Activated T-helper 17 cell treated with anti-CD3 and anti-CD28 coated beads, Interleukin-2, amount 50 U/mL, for 72 hours (primary cell): ENCODE measurements at regions not wholly inside any gene's neighbourhood (a gene's known extent, or its start where the extent isn't known, plus 50 kb on each side); places are given as distances from the start of the nearest gene placed in this dataset.

Experiments used
- ATAC-seq: fragments of 150-1000 bp; cut with Tn5 transposase; replicated peaks from 2 replicates; pipeline ENCODE4 v1.10.0; 2021; ENCODE audit warnings: mild to moderate bottlenecking, moderate library complexity
- H3K27ac Mint-ChIP-seq: one replicate; pipeline ENCODE4 v1.8.0; 2022; ENCODE audit warnings: mixed read lengths
- H3K27me3 Mint-ChIP-seq: one replicate; pipeline ENCODE4 v1.8.0; 2022; ENCODE audit warnings: mixed read lengths
- H3K36me3 Mint-ChIP-seq: one replicate; pipeline ENCODE4 v1.8.0; 2022; ENCODE audit warnings: low read depth, mild to moderate bottlenecking, mixed read lengths
- H3K4me1 Mint-ChIP-seq: one replicate; pipeline ENCODE4 v1.8.0; 2022; ENCODE audit warnings: mixed read lengths
- H3K4me3 Mint-ChIP-seq: one replicate; pipeline ENCODE4 v1.8.0; 2022; ENCODE audit warnings: mild to moderate bottlenecking, mixed read lengths
- H3K9me3 Mint-ChIP-seq: one replicate; pipeline ENCODE4 v1.8.0; 2022; ENCODE audit warnings: mixed read lengths

DNA sequence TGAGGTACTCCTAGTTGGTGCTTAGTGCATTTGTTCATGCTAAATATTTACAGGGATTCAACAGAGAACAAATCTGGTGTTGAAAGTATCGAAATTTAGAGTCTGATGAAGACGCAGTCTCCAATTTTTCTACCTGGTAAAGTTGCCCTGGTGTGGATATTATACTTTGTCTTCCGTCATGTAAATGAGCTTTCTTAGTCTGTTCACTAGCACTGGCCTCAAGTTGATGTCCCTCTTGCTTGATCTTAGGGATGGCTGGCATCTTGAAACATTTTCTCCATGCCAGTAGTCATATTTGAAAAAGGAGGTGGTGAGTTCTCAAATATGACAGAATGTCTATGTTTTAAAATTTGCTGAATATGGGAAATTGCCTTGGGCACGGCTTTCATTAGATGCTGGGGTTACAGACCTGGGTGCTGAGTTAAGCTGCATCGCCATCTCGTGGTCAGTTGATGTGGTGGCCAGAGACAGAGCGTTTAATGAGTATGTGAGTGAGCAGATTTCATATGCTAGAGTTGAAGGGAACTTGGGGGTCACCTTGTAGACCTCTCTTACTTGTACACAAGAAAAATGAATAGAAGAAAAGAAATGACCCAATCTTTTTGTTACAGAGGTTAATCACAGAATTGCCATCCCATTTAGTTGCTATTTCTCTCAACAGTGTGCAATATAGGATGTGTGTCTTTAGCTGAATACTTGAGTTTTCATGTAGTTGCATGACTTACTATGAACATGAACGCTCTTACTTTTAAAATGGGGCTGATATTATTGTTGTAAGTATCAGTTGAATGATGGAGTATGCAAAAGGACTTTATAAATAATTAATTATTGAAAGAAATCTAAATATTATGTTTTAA is 172.8 kb upstream of the DCN start:
- H3K4me3 Mint-ChIP-seq: no peak overlapping the region
- H3K27ac Mint-ChIP-seq: no peak overlapping the region
- ATAC-seq: peak; percentile 71
- H3K36me3 Mint-ChIP-seq: no peaks in the 10 kb centered on the region
- no peaks in the 10 kb centered on the region for H3K4me1 Mint-ChIP-seq
- peaks cover 7% of the 10 kb centered on the region for H3K27me3 Mint-ChIP-seq
- no peaks in the 10 kb centered on the region for H3K9me3 Mint-ChIP-seq

DNA sequence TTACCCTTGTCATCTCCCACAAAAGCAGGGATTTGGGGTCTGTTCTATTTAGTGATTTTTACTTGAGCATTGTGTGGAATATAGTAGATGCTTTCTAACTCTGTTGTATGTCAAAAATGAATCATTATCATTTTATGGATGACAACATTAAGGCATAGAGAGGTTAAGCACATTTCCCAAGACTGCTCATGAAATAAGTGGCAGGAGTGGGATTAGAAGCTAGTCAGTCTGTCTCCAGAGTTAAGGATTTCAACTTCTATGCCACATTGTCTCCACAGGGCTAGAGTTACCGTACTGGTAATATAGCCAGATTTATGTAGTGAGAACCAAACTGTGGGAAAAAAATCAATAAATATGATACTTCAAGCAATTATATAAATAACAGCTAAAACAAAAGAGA is 170.6 kb upstream of the DCN start:
- Mint-ChIP-seq H3K36me3 (no peaks in the 10 kb centered on the region), H3K9me3 (no peaks in the 10 kb centered on the region), H3K27ac (no peak overlapping the region), H3K4me3 (no peak overlapping the region), H3K27me3 (peaks cover 11% of the 10 kb centered on the region), H3K4me1 (no peaks in the 10 kb centered on the region)
- ATAC-seq: no peak

DNA sequence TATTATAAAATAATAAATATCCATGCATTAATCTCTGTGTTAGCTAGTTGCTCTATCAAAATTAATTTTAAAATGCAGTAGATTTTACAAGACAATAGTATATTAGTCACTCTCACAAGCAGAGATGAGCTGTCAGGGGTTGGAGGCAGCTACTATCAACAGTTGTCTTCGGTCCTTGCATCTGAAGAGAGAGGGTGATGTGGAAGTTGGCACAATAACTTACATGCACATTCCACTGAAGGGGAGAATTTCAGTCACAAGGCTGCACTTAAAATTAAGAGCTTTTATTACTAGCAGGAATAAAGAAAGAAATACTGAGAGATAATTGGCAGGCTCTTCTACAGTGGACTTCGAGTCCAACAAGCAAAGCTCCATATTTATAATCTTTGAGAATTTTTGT is 166.9 kb upstream of the DCN start:
- H3K4me1 Mint-ChIP-seq: no peaks in the 10 kb centered on the region
- no peak overlapping the region for H3K4me3 Mint-ChIP-seq
- peaks cover 3% of the 10 kb centered on the region for H3K27me3 Mint-ChIP-seq
- ATAC-seq: no peak
- no peak overlapping the region for H3K27ac Mint-ChIP-seq
- no peaks in the 10 kb centered on the region for H3K9me3 Mint-ChIP-seq
- H3K36me3 Mint-ChIP-seq: no peaks in the 10 kb centered on the region

DNA sequence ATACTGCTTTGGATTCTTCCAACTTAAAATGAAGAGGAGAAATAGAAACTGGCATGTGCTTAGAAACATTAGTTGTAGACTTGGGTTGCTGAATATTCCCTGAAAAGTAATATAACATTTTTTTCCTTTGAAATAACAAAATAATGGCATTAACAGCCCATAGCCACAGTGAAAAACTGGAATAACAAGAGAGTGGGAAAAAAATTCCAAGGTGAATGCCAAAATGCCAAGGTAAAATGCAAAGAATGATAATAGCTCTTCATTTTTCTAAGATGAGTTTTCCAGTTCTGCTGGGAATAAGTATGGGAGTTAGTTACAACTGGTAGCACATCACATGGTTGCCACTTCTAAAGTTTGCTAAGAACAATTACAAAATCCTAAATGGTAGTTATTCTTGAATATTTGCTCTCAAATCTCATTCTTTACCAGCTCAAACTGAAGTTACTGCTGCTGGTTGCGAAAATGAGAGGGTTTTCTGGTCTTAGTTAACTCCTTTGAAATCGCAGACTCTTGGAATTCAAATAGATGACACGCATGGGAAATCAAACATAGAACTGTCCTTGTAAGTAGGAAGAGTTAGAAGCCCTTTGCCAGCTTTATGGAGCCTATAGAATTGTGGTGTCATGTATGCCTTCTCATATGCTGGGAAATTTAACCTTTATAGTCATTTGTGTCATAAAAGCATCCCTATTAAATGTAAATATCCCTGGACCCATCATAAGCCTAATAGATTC is 165.0 kb upstream of the DCN start:
- Mint-ChIP-seq H3K27ac (no peak overlapping the region), H3K4me1 (no peaks in the 10 kb centered on the region), H3K4me3 (no peak overlapping the region), H3K9me3 (no peaks in the 10 kb centered on the region), H3K36me3 (no peaks in the 10 kb centered on the region), H3K27me3 (peaks cover 3% of the 10 kb centered on the region)
- ATAC-seq: no peak

DNA sequence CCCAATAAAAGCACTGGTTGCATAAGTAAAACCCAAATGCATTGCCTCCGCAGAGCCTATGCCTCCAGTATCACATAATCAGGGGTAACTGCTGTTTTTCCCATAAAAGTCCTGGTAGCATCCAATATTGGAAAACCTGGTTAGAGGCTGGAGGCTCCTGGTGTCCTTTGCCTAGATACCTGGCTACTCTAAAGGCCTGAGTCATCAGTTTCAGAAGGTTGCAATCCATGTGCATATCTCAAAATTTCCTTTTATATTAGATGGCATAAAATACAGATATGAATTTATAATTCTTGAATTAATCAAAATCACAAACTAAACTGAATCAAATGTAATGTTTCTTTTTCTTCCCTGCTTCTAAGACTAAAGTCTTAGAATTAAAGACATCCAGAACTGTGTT is 164.2 kb upstream of the DCN start:
- Mint-ChIP-seq H3K4me1 (no peaks in the 10 kb centered on the region), H3K27ac (no peak overlapping the region), H3K36me3 (no peaks in the 10 kb centered on the region), H3K27me3 (peaks cover 3% of the 10 kb centered on the region), H3K9me3 (no peaks in the 10 kb centered on the region), H3K4me3 (no peak overlapping the region)
- no peak for ATAC-seq

DNA sequence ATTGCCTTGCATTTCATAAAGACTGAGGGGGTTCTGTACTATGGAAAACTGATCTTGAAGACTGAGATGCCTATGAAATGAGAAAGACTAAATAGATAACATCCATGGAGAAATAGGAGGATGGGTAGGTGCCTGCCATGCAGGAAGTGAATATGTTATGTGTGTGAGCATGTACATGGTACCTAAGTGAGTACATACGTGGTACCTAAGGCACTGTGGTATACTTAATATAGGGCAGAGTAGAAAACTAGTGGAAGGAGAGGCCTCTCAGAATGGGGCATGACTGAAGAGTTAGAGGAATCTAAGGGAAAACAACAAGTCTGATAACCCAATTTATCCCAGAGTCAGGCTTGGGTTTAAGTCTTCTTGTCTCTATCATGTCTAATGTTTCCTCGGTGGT is 161.8 kb upstream of the DCN start:
- H3K9me3 Mint-ChIP-seq: no peaks in the 10 kb centered on the region
- no peaks in the 10 kb centered on the region for H3K36me3 Mint-ChIP-seq
- no peaks in the 10 kb centered on the region for H3K4me1 Mint-ChIP-seq
- no peak for ATAC-seq
- H3K27me3 Mint-ChIP-seq: peaks cover 9% of the 10 kb centered on the region
- no peak overlapping the region for H3K4me3 Mint-ChIP-seq
- no peak overlapping the region for H3K27ac Mint-ChIP-seq

DNA sequence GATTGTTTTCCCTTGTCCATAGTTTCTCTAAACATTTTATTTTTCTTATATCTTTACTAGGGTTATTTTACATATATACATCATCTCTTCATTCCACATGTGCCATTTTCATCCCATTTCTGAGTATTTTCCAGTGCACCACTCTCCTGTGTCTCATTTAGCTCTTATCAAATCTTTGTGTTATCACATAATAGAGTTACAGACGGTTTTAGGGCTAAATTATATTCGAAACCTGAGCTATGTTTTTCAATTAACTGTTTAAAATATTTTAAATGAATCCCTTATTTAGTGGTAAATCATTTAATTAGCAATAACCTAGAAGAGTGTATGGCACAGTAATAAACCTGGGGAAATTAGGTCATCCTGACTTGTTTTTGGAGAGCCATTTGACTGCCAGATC is 160.4 kb upstream of the DCN start:
- H3K36me3 Mint-ChIP-seq: no peaks in the 10 kb centered on the region
- H3K9me3 Mint-ChIP-seq: no peaks in the 10 kb centered on the region
- no peaks in the 10 kb centered on the region for H3K4me1 Mint-ChIP-seq
- ATAC-seq: no peak
- no peak overlapping the region for H3K27ac Mint-ChIP-seq
- no peak overlapping the region for H3K4me3 Mint-ChIP-seq
- H3K27me3 Mint-ChIP-seq: peaks cover 6% of the 10 kb centered on the region

DNA sequence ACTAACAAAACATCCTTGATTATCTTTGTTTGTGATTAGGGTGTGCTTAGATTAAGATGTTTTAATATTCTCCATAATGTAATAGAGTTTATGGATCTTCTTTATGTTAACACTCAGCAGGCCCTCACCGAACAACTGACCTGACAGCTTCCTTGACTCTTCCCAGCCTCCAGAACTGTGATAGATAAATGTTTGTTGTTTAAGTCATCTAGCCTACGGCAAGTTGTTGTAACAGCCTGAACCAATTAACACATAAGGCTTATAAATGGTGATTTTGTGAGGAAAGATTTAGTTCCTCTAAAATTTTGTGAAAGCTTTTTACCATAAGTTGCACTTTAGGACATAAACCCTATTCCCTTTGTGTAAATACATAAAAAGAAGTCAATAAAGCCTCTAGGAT is 156.5 kb upstream of the DCN start:
- no peaks in the 10 kb centered on the region for H3K36me3 Mint-ChIP-seq
- no peak overlapping the region for H3K4me3 Mint-ChIP-seq
- no peak overlapping the region for H3K27ac Mint-ChIP-seq

DNA sequence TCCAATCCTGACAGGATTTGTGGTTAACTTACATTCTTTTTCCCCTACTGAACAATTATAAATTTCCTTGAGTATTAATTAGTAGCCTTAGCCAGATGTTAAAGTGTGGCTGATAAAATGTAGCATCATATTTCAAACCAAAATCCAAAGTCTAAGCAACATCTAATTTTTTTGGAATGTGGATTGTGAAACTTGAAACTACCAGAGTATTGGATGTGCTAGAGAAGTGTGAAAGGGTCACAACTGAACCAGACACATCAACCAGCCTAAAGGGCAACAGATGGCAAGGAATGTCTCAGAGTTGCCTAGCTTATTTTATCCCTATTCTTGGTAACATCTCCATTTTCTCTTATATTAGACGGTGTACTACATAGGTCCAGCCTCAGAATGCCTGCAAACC is 153.1 kb upstream of the DCN start:
- H3K36me3 Mint-ChIP-seq: no peaks in the 10 kb centered on the region

More for the DNA sequence above, 156.5 kb upstream of the DCN start:
- Mint-ChIP-seq H3K27me3 (peaks cover 6% of the 10 kb centered on the region), H3K4me1 (no peaks in the 10 kb centered on the region), H3K9me3 (no peaks in the 10 kb centered on the region)
- no peak for ATAC-seq

DNA sequence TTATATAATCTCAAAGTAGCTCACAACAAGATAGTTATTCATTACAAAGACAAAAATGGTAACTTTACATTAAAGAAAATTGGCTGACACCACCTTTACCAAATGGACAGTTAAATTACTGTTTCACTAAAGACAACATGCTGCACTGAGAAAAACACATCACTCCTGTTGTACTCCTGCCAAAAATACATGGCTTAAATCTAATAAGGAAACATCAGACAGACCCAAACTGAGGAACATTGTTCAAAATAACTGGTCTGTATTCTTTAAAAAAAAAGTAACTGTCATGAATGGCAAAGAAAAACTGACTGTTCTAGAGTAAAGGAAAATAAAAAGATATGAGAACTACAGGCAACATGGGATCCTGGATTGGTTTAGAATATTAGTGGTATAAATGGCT is 151.3 kb upstream of the DCN start:
- no peaks in the 10 kb centered on the region for H3K36me3 Mint-ChIP-seq
- H3K9me3 Mint-ChIP-seq: no peaks in the 10 kb centered on the region
- no peak overlapping the region for H3K4me3 Mint-ChIP-seq
- peaks cover 10% of the 10 kb centered on the region for H3K27me3 Mint-ChIP-seq
- no peak overlapping the region for H3K27ac Mint-ChIP-seq
- no peaks in the 10 kb centered on the region for H3K4me1 Mint-ChIP-seq
- no peak for ATAC-seq

More for the DNA sequence above, 153.1 kb upstream of the DCN start:
- Mint-ChIP-seq H3K27ac (no peak overlapping the region), H3K4me1 (no peaks in the 10 kb centered on the region), H3K4me3 (no peak overlapping the region), H3K27me3 (peaks cover 14% of the 10 kb centered on the region), H3K9me3 (no peaks in the 10 kb centered on the region)
- no peak for ATAC-seq

DNA sequence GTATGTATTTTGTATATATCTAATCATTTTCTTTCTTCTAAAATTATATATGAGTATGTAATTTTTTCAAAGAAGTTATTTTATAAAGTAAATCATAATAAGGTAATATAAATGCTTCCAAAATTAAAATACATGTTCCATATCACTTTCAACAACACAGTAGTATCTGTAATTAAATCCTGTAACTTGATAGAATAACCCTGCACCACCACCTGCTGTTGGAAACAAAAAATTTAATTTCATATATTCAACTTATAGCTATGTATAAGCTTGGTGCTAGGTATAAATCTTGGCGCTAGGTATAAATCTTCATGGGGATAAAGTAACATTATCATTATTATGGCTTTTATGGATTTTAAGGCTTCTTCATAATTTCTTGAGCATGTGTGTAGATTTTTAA is 149.7 kb upstream of the DCN start:
- H3K9me3 Mint-ChIP-seq: no peaks in the 10 kb centered on the region
- H3K27ac Mint-ChIP-seq: no peak overlapping the region
- ATAC-seq: no peak
- no peaks in the 10 kb centered on the region for H3K4me1 Mint-ChIP-seq
- no peaks in the 10 kb centered on the region for H3K36me3 Mint-ChIP-seq
- peaks cover 10% of the 10 kb centered on the region for H3K27me3 Mint-ChIP-seq
- H3K4me3 Mint-ChIP-seq: no peak overlapping the region

DNA sequence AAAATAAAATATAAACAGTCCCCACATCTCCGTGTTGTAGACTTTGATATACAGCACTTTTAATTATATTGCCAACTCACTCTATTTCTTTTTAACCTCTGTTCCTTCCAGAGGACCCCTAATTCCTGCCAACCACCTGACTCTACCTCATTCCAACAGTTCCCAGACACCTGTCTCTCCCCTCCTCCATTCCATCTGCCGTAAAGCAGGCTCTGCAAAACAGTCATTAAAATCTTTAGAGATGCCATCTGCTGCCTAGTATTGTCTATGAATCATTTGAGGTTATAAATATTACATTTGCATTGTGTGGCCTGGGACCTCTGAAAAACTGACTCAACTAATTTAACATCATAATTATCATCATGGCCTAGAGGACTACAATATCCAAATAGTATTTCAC is 148.8 kb upstream of the DCN start:
- Mint-ChIP-seq H3K36me3 (no peaks in the 10 kb centered on the region), H3K4me1 (no peaks in the 10 kb centered on the region), H3K27ac (no peak overlapping the region), H3K9me3 (no peaks in the 10 kb centered on the region), H3K4me3 (no peak overlapping the region), H3K27me3 (peaks cover 10% of the 10 kb centered on the region)
- ATAC-seq: no peak

DNA sequence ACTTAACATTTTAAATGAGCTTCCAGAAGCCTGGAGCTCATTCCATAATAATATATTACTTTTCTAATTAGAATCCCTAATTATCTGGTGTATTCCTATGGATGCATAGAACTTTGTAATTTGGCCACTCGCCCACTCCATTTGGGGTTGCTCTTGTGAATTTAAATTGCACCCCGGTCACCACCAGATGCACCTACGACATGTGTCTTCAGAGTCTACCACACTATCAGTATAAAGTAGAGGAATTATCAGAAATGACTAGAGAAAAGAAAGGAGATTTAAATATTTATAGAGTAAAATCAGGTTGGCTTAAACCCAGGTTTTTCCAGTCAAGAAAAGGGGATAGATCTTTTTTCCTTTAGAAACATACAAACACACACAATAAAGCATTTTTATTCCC is 145.8 kb upstream of the DCN start:
- no peaks in the 10 kb centered on the region for H3K36me3 Mint-ChIP-seq
- no peak for ATAC-seq
- H3K27ac Mint-ChIP-seq: no peak overlapping the region
- H3K9me3 Mint-ChIP-seq: no peaks in the 10 kb centered on the region
- H3K27me3 Mint-ChIP-seq: peaks cover 9% of the 10 kb centered on the region
- no peaks in the 10 kb centered on the region for H3K4me1 Mint-ChIP-seq
- H3K4me3 Mint-ChIP-seq: no peak overlapping the region

DNA sequence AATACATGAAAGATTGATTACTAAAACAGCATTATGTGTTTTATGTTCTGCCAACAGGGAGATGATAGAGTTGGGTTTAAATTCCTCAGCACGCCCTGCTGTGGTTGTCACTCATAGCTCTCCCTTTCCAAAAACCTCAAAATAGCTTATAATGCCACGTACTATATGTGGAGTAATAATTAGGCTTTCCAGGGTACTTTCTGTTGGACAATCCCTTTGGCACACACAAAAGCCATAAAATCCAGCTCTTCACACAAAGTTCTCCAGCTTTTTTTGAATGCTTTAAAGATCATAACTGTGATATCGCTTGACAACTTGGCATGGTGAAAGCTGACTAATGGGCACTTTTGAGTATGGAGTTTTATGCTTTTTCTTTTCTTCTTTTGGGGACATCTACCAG is 145.3 kb upstream of the DCN start:
- ATAC-seq: no peak
- Mint-ChIP-seq H3K27me3 (peaks cover 7% of the 10 kb centered on the region), H3K4me3 (no peak overlapping the region), H3K36me3 (no peaks in the 10 kb centered on the region), H3K4me1 (no peaks in the 10 kb centered on the region), H3K9me3 (no peaks in the 10 kb centered on the region), H3K27ac (no peak overlapping the region)

DNA sequence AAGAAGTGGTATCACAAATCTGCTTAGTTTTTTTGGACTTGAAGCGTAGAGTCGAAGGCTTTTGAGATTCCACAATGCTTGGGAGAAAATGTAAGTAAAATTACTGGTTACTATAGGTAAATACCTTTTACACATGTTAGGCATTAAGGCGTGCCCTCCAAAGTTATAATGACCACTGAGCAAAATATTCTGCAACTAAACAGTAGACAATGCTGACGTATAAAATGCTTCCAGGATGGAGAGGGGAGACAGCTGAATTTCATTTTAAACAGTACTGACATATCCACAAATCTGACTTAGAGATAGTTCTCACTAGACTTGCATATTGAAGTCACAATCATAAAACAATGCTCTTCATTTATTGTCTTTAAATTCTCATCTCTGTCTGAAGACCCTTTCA is 144.5 kb upstream of the DCN start:
- Mint-ChIP-seq H3K4me1 (no peaks in the 10 kb centered on the region), H3K36me3 (no peaks in the 10 kb centered on the region)

More for the DNA sequence above, 144.5 kb upstream of the DCN start:
- no peak for ATAC-seq
- H3K27me3 Mint-ChIP-seq: peaks cover 7% of the 10 kb centered on the region
- H3K27ac Mint-ChIP-seq: no peak overlapping the region
- H3K9me3 Mint-ChIP-seq: no peaks in the 10 kb centered on the region
- H3K4me3 Mint-ChIP-seq: no peak overlapping the region
